HepG2 (cell line): ENCODE measurements at regions not wholly inside any gene's neighbourhood (a gene's known extent, or its start where the extent isn't known, plus 50 kb on each side); places are given as distances from the start of the nearest gene placed in this dataset.

Experiments
- ATAC-seq: fragments of 200-7000 bp; cut with Tn5 transposase; 3 replicates; pipeline ENCODE4 v1.9.1; 2020; ENCODE audit warnings: mild to moderate bottlenecking, moderate library complexity
- BruUV-seq: library from RNA; stranded (reverse); fragments of 400-500 nt; replicated peaks from 2 replicates; lab custom pipeline; 2021; lab: Mats Ljungman, UMichigan
- CTCF ChIA-PET: fragments of 300-600 bp; formaldehyde crosslinking; extraction: SDS; loops from one replicate; lab custom pipeline; 2021; ENCODE audit warnings: low total read pairs, inconsistent platforms, low intra/inter-chr PET ratio; lab: Yijun Ruan, JAX
- POLR2A ChIA-PET: fragments of 350-600 bp; sonication (Branson Sonifier 250); formaldehyde crosslinking; loops from one replicate; lab custom pipeline; 2020; ENCODE audit warnings: antibody characterized with exemption, inconsistent platforms; lab: Yijun Ruan, JAX
- DNase-seq: peaks from one replicate; pipeline ENCODE4 v3.0.0-alpha.2; 2015; ENCODE audit warnings: low spot score
- FAIRE-seq: peaks from 3 replicates; lab custom pipeline; 2011; peaks lifted over from hg19 to GRCh38; lab: Jason Lieb, UNC
- H2AFZ ChIP-seq: one replicate; pipeline ENCODE4 v1.6.1; 2011; ENCODE audit warnings: low read length, inconsistent platforms
- H3K27ac ChIP-seq: fragments of 300-600 bp; 3 replicates; pipeline ENCODE4 v1.8.0; 2011; ENCODE audit warnings: mixed run types, mild to moderate bottlenecking, mixed read lengths, low read length, inconsistent platforms; ENCODE audit not compliant: insufficient read depth; ENCODE audit errors: extremely low read length
- H3K27me3 ChIP-seq, 2 experiments: fragments of 200-600 bp in 1 of 2; 2 replicates in 1 of 2; 3 replicates in 1 of 2; pipeline versions ENCODE4 v1.6.0 to v1.8.0; 2011; ENCODE audit warnings: low read length in 2 of 2, mild to moderate bottlenecking in 2 of 2, moderate library complexity in 2 of 2, inconsistent platforms in 1 of 2; ENCODE audit not compliant: insufficient read depth in 2 of 2, control insufficient read depth in 1 of 2
- H3K36me3 ChIP-seq, 2 experiments: fragments of 200-600 bp in 1 of 2; replicated peaks in 1 of 2; 2 replicates in 1 of 2; 3 replicates in 1 of 2; pipeline versions ENCODE4 v1.5.1 to v1.8.0; 2011; ENCODE audit warnings: low read length in 2 of 2, inconsistent platforms in 1 of 2; ENCODE audit not compliant: insufficient read depth in 2 of 2, control insufficient read depth in 1 of 2
- H3K4me1 ChIP-seq: 2 replicates; pipeline ENCODE4 v1.5.1; 2012; ENCODE audit warnings: low read length, inconsistent platforms; ENCODE audit not compliant: insufficient read depth
- H3K4me2 ChIP-seq: 2 replicates; pipeline ENCODE4 v1.6.0; 2011; ENCODE audit warnings: low read depth, low read length, inconsistent platforms
- H3K4me3 ChIP-seq, 3 experiments: fragments of 200-600 bp in 1 of 3; sonication (generic), shearing (Covaris generic) in 1 of 3; replicated peaks in 1 of 3; 2 replicates each; pipeline ENCODE4 v1.5.1; 2011 to 2016; ENCODE audit warnings: low read length in 3 of 3, inconsistent platforms in 2 of 3, low read depth in 2 of 3, mild to moderate bottlenecking in 2 of 3, control low read depth in 1 of 3, mixed read lengths in 1 of 3; ENCODE audit not compliant: insufficient read depth in 1 of 3
- H3K79me2 ChIP-seq: one replicate; pipeline ENCODE4 v1.6.1; 2011; ENCODE audit warnings: low read length, inconsistent platforms; ENCODE audit not compliant: insufficient read depth
- H3K9ac ChIP-seq: 2 replicates; pipeline ENCODE4 v1.6.0; 2011; ENCODE audit warnings: mild to moderate bottlenecking, low read depth, low read length, inconsistent platforms; ENCODE audit not compliant: insufficient read depth
- H3K9me3 ChIP-seq: 2 replicates; pipeline ENCODE4 v1.5.1; 2012; ENCODE audit warnings: mild to moderate bottlenecking, low read length
- H4K20me1 ChIP-seq: 2 replicates; pipeline ENCODE4 v1.6.0; 2011; ENCODE audit warnings: inconsistent platforms, mild to moderate bottlenecking, low read length, moderate library complexity; ENCODE audit not compliant: insufficient read depth
- ATF7-NPFF ChIP-seq: sonication (generic); formaldehyde crosslinking; IDR thresholded peaks from 2 replicates; pipeline ENCODE4 v1.8.1; 2023; ENCODE audit warnings: mild to moderate bottlenecking, low read depth, missing genetic modification reagents, moderate library complexity
- IRF2 ChIP-seq: IDR thresholded peaks from 2 replicates; pipeline ENCODE4 v1.6.1; 2018; ENCODE audit warnings: missing genetic modification reagents, missing compliant biosample characterization
- KDM6A ChIP-seq: IDR thresholded peaks from 2 replicates; pipeline ENCODE4 v1.6.1; 2016; ENCODE audit warnings: low read depth
- MATR3 ChIP-seq: sonication (generic); formaldehyde crosslinking; IDR thresholded peaks from 2 replicates; pipeline ENCODE4 v1.4.0; 2020; ENCODE audit warnings: missing genetic modification reagents
- PHF5A ChIP-seq: IDR thresholded peaks from one replicate; pipeline ENCODE4 v1.6.1; 2018; ENCODE audit warnings: low read depth, missing genetic modification reagents; ENCODE audit not compliant: unreplicated experiment
- SMAD9 ChIP-seq: sonication (generic); formaldehyde crosslinking; IDR thresholded peaks from 2 replicates; pipeline ENCODE4 v1.5.1; 2020; ENCODE audit warnings: mild to moderate bottlenecking, missing genetic modification reagents
- TAF15 ChIP-seq: fragments of 200-400 bp; formaldehyde crosslinking; IDR thresholded peaks from one replicate; pipeline ENCODE4 v1.6.1; 2018; ENCODE audit warnings: mild to moderate bottlenecking, low read depth, low read length; ENCODE audit not compliant: poor library complexity, severe bottlenecking
- ZFAT ChIP-seq: sonication (generic); formaldehyde crosslinking; conservative IDR thresholded peaks from 2 replicates; pipeline ENCODE4 v1.8.1; 2023; ENCODE audit warnings: missing genetic modification reagents, inconsistent platforms
- ZMYM3 ChIP-seq: sonication (generic); formaldehyde crosslinking; IDR thresholded peaks from 2 replicates; pipeline ENCODE4 v1.5.1; 2020; ENCODE audit warnings: mild to moderate bottlenecking, missing genetic modification reagents
- ZNF12 ChIP-seq: sonication (generic); formaldehyde crosslinking; IDR thresholded peaks from 2 replicates; pipeline ENCODE4 v1.5.0; 2020; ENCODE audit warnings: missing genetic modification reagents
- ZNF138 ChIP-seq: sonication (generic); formaldehyde crosslinking; IDR thresholded peaks from 2 replicates; pipeline ENCODE4 v1.5.0; 2020; ENCODE audit warnings: mild to moderate bottlenecking, low read depth, missing genetic modification reagents
- ZNF142 ChIP-seq: sonication (generic); formaldehyde crosslinking; IDR thresholded peaks from 2 replicates; pipeline ENCODE4 v1.4.0; 2020; ENCODE audit warnings: missing genetic modification reagents
- ZNF225 ChIP-seq: sonication (generic); formaldehyde crosslinking; IDR thresholded peaks from 2 replicates; pipeline ENCODE4 v1.4.0; 2020; ENCODE audit warnings: mild to moderate bottlenecking, missing genetic modification reagents
- ZNF33A ChIP-seq: sonication (generic); formaldehyde crosslinking; IDR thresholded peaks from 2 replicates; pipeline ENCODE4 v1.5.1; 2020; ENCODE audit warnings: missing genetic modification reagents, mild to moderate bottlenecking, moderate library complexity, borderline replicate concordance
- ZNF563 ChIP-seq: sonication (generic); formaldehyde crosslinking; IDR thresholded peaks from 2 replicates; pipeline ENCODE4 v1.8.0; 2022; ENCODE audit warnings: mild to moderate bottlenecking, moderate library complexity, missing genetic modification reagents
- WGBS: methylation state at CpG from one replicate; pipeline ENCODE4 v1.1.6; 2017; ENCODE audit warnings: low lambda C conversion rate; 5-methylcytosine and 5-hydroxymethylcytosine counted together
- in situ Hi-C: cut with HindIII; loops from 2 replicates; pipeline ENCODE4 v1.10.0; 2017; ENCODE audit warnings: low pct_unique_long_range_greater_than_20kb; ENCODE audit not compliant: extremely low pct_ligation_motif_present
- intact Hi-C: fragments of 100-400 bp; cut with micrococcal nuclease; formaldehyde crosslinking; loops from one replicate; pipeline ENCODE4 v1.10.0; 2022; ENCODE audit not compliant: unreplicated experiment
- TF ChIP-seq, protein P1 (sequence below): sonication (generic); formaldehyde crosslinking; IDR thresholded peaks from 2 replicates; pipeline ENCODE4 v1.9.0; 2021; ENCODE audit warnings: missing genetic modification reagents, borderline replicate concordance
- TF ChIP-seq, protein P2 (sequence below): sonication (generic); formaldehyde crosslinking; IDR thresholded peaks from 2 replicates; pipeline ENCODE4 v1.5.1; 2020; ENCODE audit warnings: missing genetic modification reagents, mild to moderate bottlenecking, borderline replicate concordance

- Histone ChIP-seq H3K27me3 (no peaks in the 10 kb centered on the region), H3K9ac (no peak overlapping the region), H3K4me3 (no peak overlapping the region), H3K9me3 (peaks cover 58% of the 10 kb centered on the region), H3K79me2 (no peaks in the 10 kb centered on the region), H2AFZ (no peak overlapping the region), H3K27ac (no peak overlapping the region), H3K4me2 (no peak overlapping the region), H4K20me1 (no peaks in the 10 kb centered on the region), H3K4me1 (no peaks in the 10 kb centered on the region), H3K36me3 (no peaks in the 10 kb centered on the region)
- no peak for FAIRE-seq
- intact Hi-C loops: no loop called here
- no peak for ATAC-seq
- POLR2A ChIA-PET: no interaction called here
- in situ Hi-C loops: no loop called here
- DNase-seq: no peak
- 16% methylated on average over 5 of the region's 5 CpGs for WGBS
- no TSS peak for BruUV-seq
- CTCF ChIA-PET: no interaction called here
- TF ChIP-seq ZNF12 (CRISPR knock-in tag) (no peak), TAF15 (no peak), ATF7-NPFF (CRISPR knock-in tag) (no peak), ZNF33A (no peak), MATR3 (CRISPR knock-in tag) (no peak), KDM6A (no peak), ZNF563 (CRISPR knock-in tag) (no peak), SMAD9 (CRISPR knock-in tag) (no peak), ZFAT (CRISPR knock-in tag) (no peak), PHF5A (CRISPR knock-in tag) (no peak), IRF2 (CRISPR knock-in tag) (no peak), ZNF138 (CRISPR knock-in tag) (no peak), ZNF142 (no peak), ZNF225 (no peak), ZMYM3 (CRISPR knock-in tag) (no peak)
- TF ChIP-seq, protein P1, sequence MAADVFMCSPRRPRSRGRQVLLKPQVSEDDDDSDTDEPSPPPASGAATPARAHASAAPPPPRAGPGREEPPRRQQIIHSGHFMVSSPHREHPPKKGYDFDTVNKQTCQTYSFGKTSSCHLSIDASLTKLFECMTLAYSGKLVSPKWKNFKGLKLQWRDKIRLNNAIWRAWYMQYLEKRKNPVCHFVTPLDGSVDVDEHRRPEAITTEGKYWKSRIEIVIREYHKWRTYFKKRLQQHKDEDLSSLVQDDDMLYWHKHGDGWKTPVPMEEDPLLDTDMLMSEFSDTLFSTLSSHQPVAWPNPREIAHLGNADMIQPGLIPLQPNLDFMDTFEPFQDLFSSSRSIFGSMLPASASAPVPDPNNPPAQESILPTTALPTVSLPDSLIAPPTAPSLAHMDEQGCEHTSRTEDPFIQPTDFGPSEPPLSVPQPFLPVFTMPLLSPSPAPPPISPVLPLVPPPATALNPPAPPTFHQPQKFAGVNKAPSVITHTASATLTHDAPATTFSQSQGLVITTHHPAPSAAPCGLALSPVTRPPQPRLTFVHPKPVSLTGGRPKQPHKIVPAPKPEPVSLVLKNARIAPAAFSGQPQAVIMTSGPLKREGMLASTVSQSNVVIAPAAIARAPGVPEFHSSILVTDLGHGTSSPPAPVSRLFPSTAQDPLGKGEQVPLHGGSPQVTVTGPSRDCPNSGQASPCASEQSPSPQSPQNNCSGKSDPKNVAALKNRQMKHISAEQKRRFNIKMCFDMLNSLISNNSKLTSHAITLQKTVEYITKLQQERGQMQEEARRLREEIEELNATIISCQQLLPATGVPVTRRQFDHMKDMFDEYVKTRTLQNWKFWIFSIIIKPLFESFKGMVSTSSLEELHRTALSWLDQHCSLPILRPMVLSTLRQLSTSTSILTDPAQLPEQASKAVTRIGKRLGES (CRISPR knock-in tag): no peak
- TF ChIP-seq, protein P2, sequence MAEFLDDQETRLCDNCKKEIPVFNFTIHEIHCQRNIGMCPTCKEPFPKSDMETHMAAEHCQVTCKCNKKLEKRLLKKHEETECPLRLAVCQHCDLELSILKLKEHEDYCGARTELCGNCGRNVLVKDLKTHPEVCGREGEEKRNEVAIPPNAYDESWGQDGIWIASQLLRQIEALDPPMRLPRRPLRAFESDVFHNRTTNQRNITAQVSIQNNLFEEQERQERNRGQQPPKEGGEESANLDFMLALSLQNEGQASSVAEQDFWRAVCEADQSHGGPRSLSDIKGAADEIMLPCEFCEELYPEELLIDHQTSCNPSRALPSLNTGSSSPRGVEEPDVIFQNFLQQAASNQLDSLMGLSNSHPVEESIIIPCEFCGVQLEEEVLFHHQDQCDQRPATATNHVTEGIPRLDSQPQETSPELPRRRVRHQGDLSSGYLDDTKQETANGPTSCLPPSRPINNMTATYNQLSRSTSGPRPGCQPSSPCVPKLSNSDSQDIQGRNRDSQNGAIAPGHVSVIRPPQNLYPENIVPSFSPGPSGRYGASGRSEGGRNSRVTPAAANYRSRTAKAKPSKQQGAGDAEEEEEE (CRISPR knock-in tag): no peak
These were observed 87.1 kb downstream of the ZNF486 start for GRCh38 chr19:20254121-20254520.
